ENCODE measurements at regions not wholly inside any gene's neighbourhood (a gene's known extent, or its start where the extent isn't known, plus 50 kb on each side); places are given as distances from the start of the nearest gene placed in this dataset.

DNA sequence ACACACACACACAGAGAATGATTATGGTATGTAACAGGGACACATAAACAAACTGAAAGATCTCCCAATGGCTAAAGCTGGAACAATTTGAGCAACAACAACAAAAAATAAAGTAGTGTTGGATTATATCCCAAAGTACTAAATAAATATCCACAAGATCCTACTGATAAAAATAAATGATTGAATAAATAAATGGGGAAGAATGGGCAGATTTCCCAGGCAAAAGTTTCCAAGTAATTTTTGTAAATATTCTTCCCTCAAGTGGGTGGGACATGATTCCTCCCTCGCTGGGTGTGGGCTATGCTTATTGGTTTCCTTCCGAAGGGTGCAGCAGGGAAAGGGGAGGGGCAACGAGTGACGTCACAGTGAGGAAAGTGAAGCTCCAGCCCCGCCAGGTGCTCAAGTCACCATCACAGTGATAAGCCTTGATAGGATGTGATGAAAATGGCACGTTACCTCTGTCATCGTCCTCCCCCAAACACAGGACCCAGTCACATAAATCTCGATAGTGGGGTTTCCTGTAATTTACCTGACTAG, 295.3 kb downstream of the DRD1 start:
- peak in 1 of 2 donors; percentile 3 for DNase-seq
- Histone ChIP-seq H3K9me3 (peaks cover 0 to 25% (median 17%) of the 10 kb centered on the region in 4 donors), H3K4me1 (no peaks in the 10 kb centered on the region), H3K27ac (no peak overlapping the region), H3K27me3 (no peaks in the 10 kb centered on the region), H3K4me3 (no peak overlapping the region), H3K36me3 (no peaks in the 10 kb centered on the region)
- TF ChIP-seq, protein P1, sequence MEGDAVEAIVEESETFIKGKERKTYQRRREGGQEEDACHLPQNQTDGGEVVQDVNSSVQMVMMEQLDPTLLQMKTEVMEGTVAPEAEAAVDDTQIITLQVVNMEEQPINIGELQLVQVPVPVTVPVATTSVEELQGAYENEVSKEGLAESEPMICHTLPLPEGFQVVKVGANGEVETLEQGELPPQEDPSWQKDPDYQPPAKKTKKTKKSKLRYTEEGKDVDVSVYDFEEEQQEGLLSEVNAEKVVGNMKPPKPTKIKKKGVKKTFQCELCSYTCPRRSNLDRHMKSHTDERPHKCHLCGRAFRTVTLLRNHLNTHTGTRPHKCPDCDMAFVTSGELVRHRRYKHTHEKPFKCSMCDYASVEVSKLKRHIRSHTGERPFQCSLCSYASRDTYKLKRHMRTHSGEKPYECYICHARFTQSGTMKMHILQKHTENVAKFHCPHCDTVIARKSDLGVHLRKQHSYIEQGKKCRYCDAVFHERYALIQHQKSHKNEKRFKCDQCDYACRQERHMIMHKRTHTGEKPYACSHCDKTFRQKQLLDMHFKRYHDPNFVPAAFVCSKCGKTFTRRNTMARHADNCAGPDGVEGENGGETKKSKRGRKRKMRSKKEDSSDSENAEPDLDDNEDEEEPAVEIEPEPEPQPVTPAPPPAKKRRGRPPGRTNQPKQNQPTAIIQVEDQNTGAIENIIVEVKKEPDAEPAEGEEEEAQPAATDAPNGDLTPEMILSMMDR (IDR thresholded peaks at IDR 0.05) = no peak
- TF ChIP-seq POLR2AphosphoS5 (IDR thresholded peaks at IDR 0.05) = no peak
- TF ChIP-seq POLR2A (IDR thresholded peaks at IDR 0.05) = no peak
- no peak for TF ChIP-seq EP300 (IDR thresholded peaks at IDR 0.05)
- intact Hi-C loops (cut with DNase I; ENCODE audit: low total_unique reads) = no loop called here
- WGBS, 5 donors = 61 to 76% (median 70%) methylated on average over 8 of the region's 8 CpGs

DNA sequence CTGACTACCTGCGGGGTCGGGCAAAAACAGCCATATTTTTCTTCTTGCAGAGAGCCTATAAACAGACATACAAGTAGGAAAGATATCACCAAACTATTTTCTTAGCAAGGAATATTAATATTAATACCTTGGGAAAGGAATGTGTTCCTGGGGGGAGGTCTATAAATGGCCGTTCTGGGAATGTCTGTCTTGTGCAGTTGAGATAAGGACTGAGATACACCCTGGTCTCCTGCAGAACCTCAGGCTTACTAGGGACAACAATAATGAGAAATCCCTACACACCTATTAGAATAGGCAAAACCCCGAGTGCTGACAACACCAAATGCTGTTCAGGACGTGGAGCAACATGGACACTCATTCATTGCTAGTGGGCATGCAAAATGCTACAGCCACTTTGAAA, 297.2 kb downstream of the DRD1 start:
- H3K4me3 ChIP-seq = no peak overlapping the region
- intact Hi-C loops (cut with DNase I; ENCODE audit: low total_unique reads) = no loop called here
- H3K4me1 ChIP-seq = no peaks in the 10 kb centered on the region
- no peak overlapping the region for H3K27ac ChIP-seq
- H3K27me3 ChIP-seq = no peaks in the 10 kb centered on the region
- H3K9me3 ChIP-seq = peaks cover 0 to 17% (median 14%) of the 10 kb centered on the region in 4 donors
- 77 to 90% (median 83%) methylated on average over 5 of the region's 5 CpGs for WGBS, 5 donors
- no peaks in the 10 kb centered on the region for H3K36me3 ChIP-seq
- TF ChIP-seq, protein P1 (IDR thresholded peaks at IDR 0.05) = no peak
- TF ChIP-seq POLR2AphosphoS5 (IDR thresholded peaks at IDR 0.05) = no peak
- TF ChIP-seq EP300 (IDR thresholded peaks at IDR 0.05) = no peak
- TF ChIP-seq POLR2A (IDR thresholded peaks at IDR 0.05) = no peak
- DNase-seq = no peak

DNA sequence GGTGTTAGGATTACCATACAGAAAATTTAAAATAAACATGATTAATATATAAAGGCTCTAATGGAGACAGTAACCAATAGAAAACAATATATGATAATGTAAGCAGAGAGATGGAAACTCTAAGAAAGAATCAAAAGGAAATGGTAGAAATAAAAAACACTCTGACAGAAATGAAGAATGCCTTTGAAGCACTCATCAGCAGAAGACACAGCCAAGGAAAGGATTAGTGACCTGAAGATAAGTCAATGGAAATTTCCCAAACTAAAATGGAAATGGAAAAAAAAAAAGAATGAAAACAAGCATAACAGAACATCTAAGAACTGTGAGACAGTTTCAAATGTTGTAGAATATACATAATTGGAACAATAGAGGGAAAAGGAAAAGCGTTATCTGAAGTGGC, 302.6 kb downstream of the DRD1 start:
- H3K4me3 ChIP-seq = no peak overlapping the region
- 88 to 98% (median 97%) methylated on average over 1 of the region's 1 CpG for WGBS, 5 donors
- DNase-seq = no peak
- H3K27me3 ChIP-seq = no peaks in the 10 kb centered on the region
- H3K4me1 ChIP-seq = no peaks in the 10 kb centered on the region
- H3K36me3 ChIP-seq = no peaks in the 10 kb centered on the region
- TF ChIP-seq POLR2A (IDR thresholded peaks at IDR 0.05) (no peak), EP300 (IDR thresholded peaks at IDR 0.05) (no peak), POLR2AphosphoS5 (IDR thresholded peaks at IDR 0.05) (no peak)
- TF ChIP-seq, protein P1 (IDR thresholded peaks at IDR 0.05) = no peak
- intact Hi-C loops (cut with DNase I; ENCODE audit: low total_unique reads) = no loop called here
- no peak overlapping the region for H3K27ac ChIP-seq
- peaks cover 3 to 20% (median 20%) of the 10 kb centered on the region in 4 donors for H3K9me3 ChIP-seq

DNA sequence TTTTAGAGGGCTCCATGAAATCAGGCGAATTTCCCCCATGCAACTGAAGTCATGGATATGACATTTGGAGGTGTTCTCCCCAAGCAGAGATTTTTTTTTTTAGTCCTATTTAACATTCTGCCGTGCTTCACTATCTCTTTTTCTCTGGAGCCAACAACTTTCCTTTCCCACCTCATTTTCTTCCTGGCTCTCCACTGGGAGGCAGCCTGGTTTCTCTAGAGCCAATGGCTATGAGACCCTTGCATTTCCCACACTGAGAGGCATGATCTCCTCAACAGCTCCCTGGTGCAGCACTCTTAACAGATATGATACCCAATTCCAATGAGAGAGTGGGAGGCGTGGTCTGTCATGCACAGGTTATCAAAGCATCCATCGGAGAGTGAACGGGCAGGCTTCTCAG, 310.8 kb downstream of the DRD1 start:
- Histone ChIP-seq H3K9me3 (no peaks in the 10 kb centered on the region), H3K27me3 (no peaks in the 10 kb centered on the region), H3K4me1 (no peaks in the 10 kb centered on the region), H3K4me3 (no peak overlapping the region), H3K27ac (no peak overlapping the region), H3K36me3 (no peaks in the 10 kb centered on the region)
- intact Hi-C loops (cut with DNase I; ENCODE audit: low total_unique reads) = no loop called here
- WGBS, 5 donors = 64 to 78% (median 69%) methylated on average over 5 of the region's 5 CpGs
- peak in 1 of 2 donors; percentile 3 for DNase-seq
- TF ChIP-seq POLR2A (IDR thresholded peaks at IDR 0.05) (no peak), POLR2AphosphoS5 (IDR thresholded peaks at IDR 0.05) (no peak), EP300 (IDR thresholded peaks at IDR 0.05) (no peak)
- TF ChIP-seq, protein P1 (IDR thresholded peaks at IDR 0.05) = no peak
